COLO668 (cell line): ENCODE measurements at regions not wholly inside any gene's neighbourhood (a gene's known extent, or its start where the extent isn't known, plus 50 kb on each side); places are given as distances from the start of the nearest gene placed in this dataset.
A peak's percentile ranks its signal among the peaks of the same experiment; 100 is the strongest.
"Not testable (repeated sequence)": the region's sequence is repeated elsewhere in the genome, so short reads cannot be mapped to it uniquely, and the experiment has no call there.

Experiments used
- DNase-seq: peaks from one replicate; lab custom pipeline; 2025; ENCODE audit not compliant: unreplicated experiment; lab: John Stamatoyannopoulos, UW

GRCh38 chr11:112310848-112311247, 50.2 kb upstream of the PLET1 start:
- no peak for DNase-seq

- DNase-seq = no peak
Observed at GRCh38 chr11:112315057-112315720, 54.5 kb upstream of the PLET1 start.

- no peak for DNase-seq
Observed at GRCh38 chr11:112315861-112316739, 55.4 kb upstream of the PLET1 start.

DNA sequence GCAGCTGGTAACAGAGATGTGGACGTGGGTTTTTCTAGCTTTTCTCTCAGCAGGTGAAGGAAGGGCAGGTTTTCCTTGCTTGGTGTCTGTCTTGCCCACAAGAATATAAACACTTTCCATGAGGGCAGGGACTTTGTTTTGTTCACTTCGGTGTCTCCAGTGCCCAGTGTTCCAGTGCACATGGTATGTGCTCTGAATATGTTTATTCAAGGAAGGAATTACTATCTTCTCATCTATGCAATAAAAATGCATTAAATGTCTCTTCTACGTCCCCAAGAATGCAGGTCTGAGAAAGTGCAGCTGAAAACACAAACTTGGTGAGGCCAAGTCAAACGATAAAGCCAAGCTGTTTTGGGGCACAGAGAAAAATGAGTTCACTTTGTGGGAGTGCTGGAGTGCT, 56.3 kb upstream of the PLET1 start:
- DNase-seq = no peak

GRCh38 chr11:112318184-112318591, 57.5 kb upstream of the PLET1 start:
- DNase-seq = no peak

DNA sequence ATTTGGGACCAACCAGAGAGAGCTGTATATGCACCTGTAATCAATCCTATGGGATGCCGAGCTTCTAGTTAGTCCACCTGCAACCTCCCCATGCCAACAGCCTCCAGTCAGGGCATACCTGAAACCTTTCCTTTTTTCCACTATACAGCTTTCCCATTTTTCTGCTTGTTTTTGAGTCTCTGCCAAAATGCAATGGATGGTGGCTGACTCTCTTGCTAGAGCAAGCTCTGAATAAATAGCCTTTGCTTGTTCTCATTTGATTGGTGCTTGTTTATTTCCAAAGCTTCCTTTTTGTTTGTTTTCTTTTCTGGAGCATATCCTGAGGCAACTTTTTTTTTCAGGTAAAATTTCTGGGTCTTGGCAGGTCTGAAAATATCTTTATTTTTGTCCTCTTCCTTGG, 58.0 kb upstream of the PLET1 start:
- no peak for DNase-seq

DNA sequence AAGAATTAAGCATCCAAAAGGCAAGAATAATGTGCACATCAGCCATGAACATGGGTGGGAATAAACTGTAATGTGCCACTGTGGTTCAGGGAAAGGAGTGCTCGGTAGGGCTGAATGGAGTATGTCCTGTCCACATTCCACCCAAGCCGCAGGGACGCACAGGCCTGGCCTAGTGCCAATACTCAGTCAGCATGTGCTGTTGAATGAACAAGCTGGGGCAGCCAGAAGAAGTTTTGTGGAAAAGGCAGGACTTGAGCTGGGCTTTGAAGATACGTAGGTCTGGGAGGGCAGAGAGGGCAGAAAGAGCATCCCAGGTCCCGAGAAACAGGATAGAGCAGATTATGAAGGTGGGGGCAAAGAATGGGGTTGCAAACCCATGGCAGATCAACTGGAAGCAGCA, 60.0 kb upstream of the PLET1 start:
- DNase-seq = peak; percentile 44

- DNase-seq = peak; percentile 46
Observed at GRCh38 chr11:112321501-112322172, 61.0 kb upstream of the PLET1 start.

DNA sequence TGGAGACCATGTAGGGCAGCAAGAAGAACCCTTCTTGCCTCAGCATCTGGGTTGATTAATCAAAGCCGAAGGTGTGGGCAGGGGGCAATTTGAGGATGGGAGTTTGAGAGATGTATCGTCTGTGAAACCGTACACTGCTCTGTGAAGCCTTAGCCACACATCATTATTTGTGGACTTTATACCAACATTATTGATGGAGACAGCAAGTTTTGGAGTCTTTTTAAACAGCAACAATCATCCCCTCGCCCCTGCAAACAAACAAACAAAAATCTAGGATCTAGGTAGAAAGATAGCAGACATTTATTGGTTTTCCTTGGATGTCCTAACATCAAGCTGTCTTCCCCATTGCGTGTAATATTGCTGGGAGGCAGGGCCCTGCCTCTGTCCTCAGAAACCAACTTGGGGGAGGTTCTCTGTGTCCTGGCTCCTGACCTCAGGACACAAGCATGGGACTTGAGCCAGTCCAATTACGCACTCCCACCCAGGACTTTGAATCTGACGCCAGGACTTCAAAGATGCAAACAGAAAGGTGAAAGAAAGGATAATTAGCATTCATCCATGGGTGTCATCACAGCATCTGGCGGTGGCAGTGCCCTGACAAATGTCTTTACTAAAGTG, 61.6 kb upstream of the PLET1 start:
- DNase-seq = no peak

DNA sequence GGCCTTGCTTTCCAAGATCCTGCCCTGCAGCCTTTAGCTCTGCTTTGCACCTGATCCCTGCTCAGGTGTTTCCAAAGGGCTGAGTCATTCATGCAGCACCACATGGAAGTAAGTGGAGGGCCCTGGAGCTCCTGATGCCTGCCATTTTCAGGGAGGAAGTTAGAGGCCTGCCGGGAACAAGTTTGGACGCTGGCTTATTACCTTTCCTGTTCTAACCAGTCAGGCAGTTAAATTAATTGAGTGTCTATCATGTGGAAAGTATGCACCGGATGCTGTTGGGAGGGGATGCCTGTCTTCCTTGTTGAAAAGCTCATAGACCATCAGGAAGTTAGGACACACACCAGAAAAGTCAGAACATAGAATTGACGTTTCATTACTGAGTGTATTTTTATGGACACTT, 73.7 kb upstream of the PLET1 start:
- DNase-seq = no peak

DNA sequence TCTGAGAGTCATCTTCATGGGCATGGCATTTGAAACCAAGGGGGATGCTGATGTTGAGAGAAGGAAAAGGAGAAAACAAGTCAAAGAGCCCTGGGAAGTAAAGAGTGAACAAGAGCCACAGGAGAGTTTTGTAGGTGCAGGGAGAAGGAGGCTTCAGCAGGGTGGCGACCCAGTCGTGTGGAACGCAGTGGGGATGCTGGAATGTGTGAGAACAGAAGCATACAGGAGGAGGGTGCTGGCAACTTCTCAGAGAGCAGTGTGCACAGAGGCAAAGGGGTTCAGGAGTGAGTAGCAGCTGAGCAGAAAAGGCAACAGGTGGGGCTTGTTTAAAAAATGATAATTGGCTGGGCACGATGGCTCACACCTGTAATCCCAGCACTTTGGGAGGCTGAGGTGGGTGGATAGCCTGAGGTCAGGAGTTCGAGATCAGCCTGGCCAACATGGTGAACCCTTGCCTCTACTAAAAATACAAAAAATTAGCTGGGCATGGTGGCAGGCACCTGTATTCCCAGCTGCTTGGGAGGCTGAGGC, 75.8 kb upstream of the PLET1 start:
- no peak for DNase-seq

DNA sequence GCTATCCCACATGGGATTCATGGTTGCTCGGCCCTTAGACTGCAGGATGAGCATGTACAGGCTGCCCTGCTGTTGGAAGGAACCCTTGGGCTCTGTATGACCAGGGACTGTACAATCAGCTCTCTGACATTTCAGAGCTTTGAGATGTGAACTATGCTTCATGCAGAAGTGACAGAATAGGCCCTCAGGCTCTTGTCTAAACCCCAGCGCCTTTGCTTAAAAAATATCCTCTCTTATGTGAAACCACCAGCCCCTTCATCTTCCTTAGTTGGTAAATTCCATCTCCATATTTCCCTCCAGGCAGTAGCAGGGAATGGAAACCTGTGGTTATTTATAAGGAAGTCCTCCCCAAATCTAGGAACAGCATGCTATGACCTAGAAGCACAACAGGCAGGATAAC, 78.9 kb upstream of the PLET1 start:
- no peak for DNase-seq

- no peak for DNase-seq
Observed at GRCh38 chr11:112343368-112344039, 82.8 kb upstream of the PLET1 start.

DNA sequence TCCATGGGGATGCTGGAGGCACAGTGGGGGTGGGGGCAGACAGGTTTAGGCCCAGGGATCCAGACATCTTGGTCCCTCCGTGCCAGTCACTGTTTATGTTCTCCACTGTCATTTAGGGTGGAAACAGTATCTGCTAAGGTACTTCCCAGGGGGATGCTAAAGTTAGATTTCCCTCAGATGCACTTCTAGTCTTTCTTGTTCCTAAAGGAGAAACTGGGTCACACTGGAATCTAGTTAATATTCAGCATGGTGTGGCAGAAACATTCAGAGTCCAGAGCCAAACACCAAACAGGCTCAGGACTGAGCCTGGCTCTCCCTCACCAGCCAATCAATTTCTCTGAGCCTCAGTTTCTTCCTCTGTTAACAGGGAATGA, 83.4 kb upstream of the PLET1 start:
- no peak for DNase-seq

GRCh38 chr11:112345166-112345565, 84.5 kb upstream of the PLET1 start:
- no peak for DNase-seq

DNA sequence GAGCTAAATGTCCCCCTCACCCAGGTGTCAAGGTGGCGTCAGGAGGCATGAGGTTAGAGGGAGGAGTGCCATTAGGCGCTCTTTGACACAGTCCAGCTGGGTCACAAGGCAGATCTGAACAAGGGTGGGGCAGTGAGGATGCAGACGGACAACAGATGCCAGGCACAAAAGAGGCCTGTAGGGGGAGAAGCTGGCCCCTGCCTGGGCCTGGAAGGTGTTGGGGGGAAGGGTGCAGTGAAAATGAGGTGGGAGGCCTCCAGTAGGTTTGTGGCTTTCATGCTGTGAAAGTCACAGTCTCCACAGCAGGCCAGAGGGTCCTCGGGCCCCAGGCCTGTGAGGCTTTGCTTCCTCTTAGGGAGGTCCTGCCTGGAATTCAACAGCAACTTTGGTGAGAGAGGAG, 85.0 kb upstream of the PLET1 start:
- DNase-seq = no peak

DNA sequence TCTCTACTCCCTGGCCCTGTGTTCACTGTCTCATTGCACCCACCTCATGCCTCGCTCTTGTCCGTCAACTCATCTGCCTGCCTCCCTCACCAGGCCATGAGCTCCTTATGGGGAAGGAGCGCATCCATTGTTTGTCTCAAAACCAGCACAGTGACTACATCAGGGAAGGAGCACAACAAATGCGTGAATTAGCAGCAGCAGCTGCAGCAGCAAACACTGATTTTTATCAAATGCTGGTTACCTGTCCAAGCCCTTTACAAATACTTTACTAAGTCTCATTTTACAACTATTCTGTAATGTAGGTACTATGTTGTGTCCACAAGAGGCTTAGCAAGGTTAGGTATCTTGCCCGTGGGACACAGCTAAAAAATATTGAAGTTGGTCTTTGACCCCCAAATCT, 85.9 kb upstream of the PLET1 start:
- DNase-seq = no peak

DNA sequence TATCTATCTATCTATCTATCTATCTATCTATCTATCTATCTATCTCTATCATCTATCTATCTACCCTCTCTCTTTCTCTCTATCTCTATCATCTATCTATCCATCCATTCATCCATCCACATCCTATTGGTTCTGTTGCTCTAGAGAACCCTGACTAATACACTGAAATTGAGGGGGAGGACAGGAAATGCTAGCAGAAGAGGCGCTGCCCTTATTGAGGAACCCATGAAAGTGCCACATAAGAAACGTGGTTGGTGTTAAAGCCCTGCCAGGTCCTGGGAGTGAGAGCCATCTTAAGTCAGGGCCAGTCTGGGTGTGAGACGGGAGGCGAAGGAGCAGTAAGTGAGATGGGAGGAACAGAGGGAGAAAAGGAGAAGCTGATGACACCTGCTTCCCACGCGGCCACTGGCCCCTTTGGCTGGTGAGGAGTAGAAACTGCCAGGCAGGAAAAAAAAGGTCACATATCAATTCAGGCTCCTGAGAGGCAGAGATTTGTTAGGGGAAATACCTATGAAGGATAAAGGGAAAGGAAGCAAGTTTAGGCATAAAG, 87.9 kb upstream of the PLET1 start:
- DNase-seq = no peak

GRCh38 chr11:112351423-112351822, 90.8 kb upstream of the PLET1 start:
- DNase-seq = not testable (repeated sequence)

- DNase-seq = no peak
Observed at GRCh38 chr11:112352907-112353306, 92.2 kb upstream of the PLET1 start.

GRCh38 chr11:112354364-112354763, 93.7 kb upstream of the PLET1 start:
- no peak for DNase-seq
